Brain microvascular endothelial cell (primary cell): ENCODE measurements at regions not wholly inside any gene's neighbourhood (a gene's known extent, or its start where the extent isn't known, plus 50 kb on each side); places are given as distances from the start of the nearest gene placed in this dataset.
"Not testable (repeated sequence)": the region's sequence is repeated elsewhere in the genome, so short reads cannot be mapped to it uniquely, and the experiment has no call there.

Experiments
- DNase-seq: peaks from one replicate; pipeline ENCODE4 v3.0.0-alpha.2; 2020
- H3K27ac ChIP-seq: fragments of 250-450 bp; sonication (Bioruptor Pico); 2 replicates; pipeline ENCODE4 v1.5.1; 2020; ENCODE audit warnings: mild to moderate bottlenecking, moderate library complexity
- H3K27me3 ChIP-seq: fragments of 250-450 bp; sonication (Bioruptor Pico); replicated peaks from 2 replicates; pipeline ENCODE4 v1.5.1; 2020; ENCODE audit warnings: mild to moderate bottlenecking
- H3K36me3 ChIP-seq: fragments of 250-450 bp; sonication (Bioruptor Pico); replicated peaks from 2 replicates; pipeline ENCODE4 v1.5.1; 2020; ENCODE audit warnings: mild to moderate bottlenecking
- H3K4me3 ChIP-seq: 2 replicates; pipeline ENCODE4 v1.5.1; 2011; ENCODE audit warnings: low read depth, mild to moderate bottlenecking, control low read depth, low read length, moderate library complexity
- in situ Hi-C: cut with HindIII; loops from 2 replicates; pipeline ENCODE4 v1.10.0; 2017; ENCODE audit warnings: low sequenced_read_pairs, low pct_ligation_motif_present
- TF ChIP-seq, protein P1 (sequence below): IDR thresholded peaks from 2 replicates; pipeline ENCODE4 v1.5.1; 2011; ENCODE audit warnings: low read depth, mild to moderate bottlenecking, moderate library complexity, low read length, control low read depth, inconsistent platforms; ENCODE audit errors: missing control alignments

DNA sequence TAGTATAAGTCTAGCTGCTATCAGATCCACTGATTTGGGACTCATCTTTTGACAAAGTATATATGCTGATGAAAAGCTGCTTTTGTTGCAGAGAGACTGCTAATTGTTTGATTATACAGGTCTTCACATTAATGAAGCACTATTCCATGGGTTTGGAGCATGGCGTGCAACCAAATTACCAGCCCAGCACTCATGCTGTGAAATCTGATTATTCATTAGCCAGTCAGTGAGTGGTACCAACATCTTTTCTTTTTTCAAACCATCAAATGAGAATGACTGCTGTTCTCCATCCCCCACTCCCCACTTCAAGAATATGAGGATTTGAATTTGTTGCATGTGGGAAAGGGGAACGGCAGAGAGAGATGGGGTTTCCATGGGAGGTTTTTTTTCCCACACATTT, 91.3 kb downstream of the ID4 start:
- no peaks in the 10 kb centered on the region for H3K36me3 ChIP-seq
- H3K27me3 ChIP-seq = no peaks in the 10 kb centered on the region
- no peak overlapping the region for H3K4me3 ChIP-seq
- TF ChIP-seq, protein P1, sequence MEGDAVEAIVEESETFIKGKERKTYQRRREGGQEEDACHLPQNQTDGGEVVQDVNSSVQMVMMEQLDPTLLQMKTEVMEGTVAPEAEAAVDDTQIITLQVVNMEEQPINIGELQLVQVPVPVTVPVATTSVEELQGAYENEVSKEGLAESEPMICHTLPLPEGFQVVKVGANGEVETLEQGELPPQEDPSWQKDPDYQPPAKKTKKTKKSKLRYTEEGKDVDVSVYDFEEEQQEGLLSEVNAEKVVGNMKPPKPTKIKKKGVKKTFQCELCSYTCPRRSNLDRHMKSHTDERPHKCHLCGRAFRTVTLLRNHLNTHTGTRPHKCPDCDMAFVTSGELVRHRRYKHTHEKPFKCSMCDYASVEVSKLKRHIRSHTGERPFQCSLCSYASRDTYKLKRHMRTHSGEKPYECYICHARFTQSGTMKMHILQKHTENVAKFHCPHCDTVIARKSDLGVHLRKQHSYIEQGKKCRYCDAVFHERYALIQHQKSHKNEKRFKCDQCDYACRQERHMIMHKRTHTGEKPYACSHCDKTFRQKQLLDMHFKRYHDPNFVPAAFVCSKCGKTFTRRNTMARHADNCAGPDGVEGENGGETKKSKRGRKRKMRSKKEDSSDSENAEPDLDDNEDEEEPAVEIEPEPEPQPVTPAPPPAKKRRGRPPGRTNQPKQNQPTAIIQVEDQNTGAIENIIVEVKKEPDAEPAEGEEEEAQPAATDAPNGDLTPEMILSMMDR = no peak
- H3K27ac ChIP-seq = no peak overlapping the region
- DNase-seq = no peak
- in situ Hi-C loops = no loop called here

DNA sequence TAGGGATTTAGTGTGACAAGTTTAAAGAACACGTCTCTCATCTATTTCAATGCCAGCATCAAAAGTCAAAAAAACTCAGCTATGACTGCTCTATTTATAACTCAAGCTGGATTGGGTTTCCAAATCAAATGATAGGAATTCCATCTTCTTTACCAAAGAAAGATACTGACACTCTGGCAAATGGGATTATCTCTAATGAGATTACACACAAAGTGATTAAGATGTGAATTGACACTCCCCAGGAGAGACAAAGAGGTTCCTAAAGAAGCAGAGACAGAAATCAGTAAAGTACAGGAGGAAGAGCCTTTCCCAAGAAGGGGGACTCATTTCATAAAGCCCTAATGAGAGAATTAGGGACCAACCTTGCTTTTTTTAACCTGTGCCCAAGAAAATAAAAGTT, 92.1 kb downstream of the ID4 start:
- no peaks in the 10 kb centered on the region for H3K36me3 ChIP-seq
- H3K27me3 ChIP-seq = no peaks in the 10 kb centered on the region
- TF ChIP-seq, protein P1 = no peak
- in situ Hi-C loops = no loop called here
- no peak for DNase-seq
- H3K27ac ChIP-seq = no peak overlapping the region
- H3K4me3 ChIP-seq = no peak overlapping the region

DNA sequence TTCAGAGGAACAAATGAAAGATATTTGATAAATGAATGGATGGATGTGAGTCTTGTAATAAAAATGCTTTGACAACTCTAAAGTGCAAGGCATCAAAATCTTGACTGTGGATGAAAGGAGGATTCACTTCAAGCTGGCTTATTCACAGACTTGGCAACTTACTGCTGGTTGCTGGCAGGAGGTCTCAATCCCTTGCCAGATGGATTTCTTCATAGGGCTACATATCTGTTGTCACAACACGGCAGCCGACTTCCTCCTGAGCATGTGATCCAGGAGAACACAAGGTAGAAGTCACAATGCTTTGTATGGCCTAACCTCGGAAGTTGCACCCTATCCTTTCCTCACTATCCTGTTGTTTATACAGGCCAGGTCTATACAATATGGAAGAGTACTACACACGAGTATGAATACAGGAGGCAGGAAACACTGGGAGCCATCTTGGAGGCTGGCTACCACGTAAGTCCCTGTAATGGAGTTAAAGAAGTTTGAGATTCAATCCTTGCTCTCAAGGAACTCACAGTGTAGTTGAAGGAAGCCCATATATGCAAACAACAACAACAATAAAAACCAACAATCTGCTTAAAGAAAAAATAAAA, 97.9 kb downstream of the ID4 start:
- Histone ChIP-seq H3K36me3 (no peaks in the 10 kb centered on the region), H3K4me3 (no peak overlapping the region), H3K27ac (no peak overlapping the region), H3K27me3 (no peaks in the 10 kb centered on the region)
- in situ Hi-C loops = no loop called here
- TF ChIP-seq, protein P1 = no peak
- no peak for DNase-seq

DNA sequence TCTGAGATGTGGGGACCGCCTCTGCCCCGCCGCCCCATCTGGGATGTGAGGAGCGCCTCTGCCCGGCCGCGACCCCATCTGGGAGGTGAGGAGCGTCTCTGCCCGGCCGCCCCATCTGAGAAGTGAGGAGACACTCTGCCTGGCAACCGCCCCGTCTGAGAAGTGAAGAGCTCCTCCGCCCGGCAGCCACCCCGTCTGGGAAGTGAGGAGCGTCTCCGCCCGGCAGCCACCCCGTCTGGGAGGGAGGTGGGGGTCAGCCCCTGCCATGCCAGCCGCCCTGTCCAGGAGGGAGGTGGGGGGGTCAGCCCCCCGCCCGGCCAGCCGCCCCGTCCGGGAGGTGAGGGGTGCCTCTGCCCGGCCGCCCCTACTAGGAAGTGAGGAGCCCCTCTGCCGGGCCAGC, 102.2 kb downstream of the ID4 start:
- H3K4me3 ChIP-seq, H3K36me3 ChIP-seq, H3K27ac ChIP-seq, in situ Hi-C loops, H3K27me3 ChIP-seq, DNase-seq: not testable (repeated sequence)

DNA sequence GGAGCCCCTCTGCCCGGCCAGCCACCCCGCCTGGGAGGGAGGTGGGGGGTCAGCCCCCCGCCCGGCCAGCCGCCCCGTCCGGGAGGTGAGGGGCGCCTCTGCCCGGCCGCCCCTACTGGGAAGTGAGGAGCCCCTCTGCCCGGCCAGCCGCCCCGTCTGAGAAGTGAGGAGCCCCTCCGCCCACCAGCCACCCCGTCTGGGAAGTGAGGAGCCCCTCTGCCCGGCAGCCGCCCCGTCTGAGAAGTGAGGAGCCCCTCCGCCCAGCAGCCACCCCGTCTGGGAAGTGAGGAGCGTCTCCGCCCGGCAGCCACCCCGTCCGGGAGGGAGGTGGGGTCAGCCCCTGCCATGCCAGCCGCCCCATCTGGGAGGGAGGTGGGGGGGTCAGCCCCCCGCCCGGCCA, 102.8 kb downstream of the ID4 start:
- in situ Hi-C loops, DNase-seq, H3K36me3 ChIP-seq, H3K27me3 ChIP-seq, H3K4me3 ChIP-seq, H3K27ac ChIP-seq: not testable (repeated sequence)

DNA sequence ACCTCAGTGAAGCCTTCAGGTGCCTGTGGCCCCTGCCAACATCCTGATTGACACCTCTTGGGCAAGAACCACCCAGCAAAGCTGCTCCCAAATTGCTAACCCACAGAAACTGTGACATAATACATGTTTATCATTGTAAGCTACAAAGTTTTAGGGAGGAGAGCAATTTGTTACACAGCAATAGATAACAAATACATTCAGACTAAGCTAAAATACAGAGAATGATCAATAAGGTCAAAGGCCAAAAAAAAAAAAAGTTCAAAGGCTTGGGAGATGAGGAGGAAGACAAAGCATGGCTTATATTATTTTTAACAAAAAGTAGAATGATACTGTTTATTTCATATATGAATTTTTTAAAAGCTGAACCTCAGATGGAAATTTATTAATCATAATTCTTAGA, 105.9 kb downstream of the ID4 start:
- H3K36me3 ChIP-seq = no peaks in the 10 kb centered on the region
- no peak overlapping the region for H3K27ac ChIP-seq
- TF ChIP-seq, protein P1 = no peak
- no peaks in the 10 kb centered on the region for H3K27me3 ChIP-seq
- H3K4me3 ChIP-seq = no peak overlapping the region
- no peak for DNase-seq
- in situ Hi-C loops = no loop called here

DNA sequence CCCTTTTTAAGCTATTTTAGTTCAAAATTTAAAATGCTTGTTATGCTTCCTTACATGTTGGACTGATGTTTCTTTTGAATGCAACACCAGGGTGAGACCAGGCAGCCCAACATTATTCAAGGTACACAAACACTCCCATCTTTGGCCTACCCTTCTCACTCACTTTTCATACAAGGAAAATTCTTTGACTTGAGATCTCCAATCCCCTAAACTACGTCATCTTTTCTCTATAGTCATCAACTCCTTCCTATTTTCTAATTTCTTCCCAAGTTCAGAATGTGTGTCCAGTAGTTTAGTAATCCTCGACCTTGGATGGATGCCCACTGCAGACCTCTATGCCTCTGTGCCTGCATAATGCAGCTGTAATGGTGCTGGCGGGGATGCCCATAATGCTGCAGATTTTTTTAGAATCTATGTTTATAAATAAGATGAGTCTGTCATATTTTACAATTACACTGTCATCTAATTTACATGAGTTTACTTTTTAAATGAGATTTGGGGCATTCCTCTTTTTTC, 108.7 kb downstream of the ID4 start:
- Histone ChIP-seq H3K4me3 (no peak overlapping the region), H3K27ac (no peak overlapping the region), H3K27me3 (no peaks in the 10 kb centered on the region), H3K36me3 (no peaks in the 10 kb centered on the region)
- DNase-seq = no peak
- in situ Hi-C loops = no loop called here
- TF ChIP-seq, protein P1 = no peak
